Keratinocyte (primary cell): ENCODE measurements at regions not wholly inside any gene's neighbourhood (a gene's known extent, or its start where the extent isn't known, plus 50 kb on each side); places are given as distances from the start of the nearest gene placed in this dataset.

Experiments
- DNase-seq: peaks from one replicate; pipeline ENCODE4 v3.0.0-alpha.2; 2011; ENCODE audit warnings: low read depth, missing footprints, low spot score
- FAIRE-seq: peaks from 2 replicates; lab custom pipeline; 2011; peaks lifted over from hg19 to GRCh38; lab: Jason Lieb, UNC
- H2AFZ ChIP-seq: 2 replicates; pipeline ENCODE4 v1.6.0; 2012; ENCODE audit warnings: low read length, control low read depth, inconsistent platforms; ENCODE audit not compliant: control insufficient read depth
- H3K27ac ChIP-seq: 2 replicates; pipeline ENCODE4 v1.5.1; 2011; ENCODE audit warnings: low read length; ENCODE audit not compliant: control insufficient read depth, insufficient read depth
- H3K27me3 ChIP-seq: 3 replicates; pipeline ENCODE4 v1.6.0; 2011; ENCODE audit warnings: low read length; ENCODE audit not compliant: control insufficient read depth, insufficient read depth; ENCODE audit errors: extremely low read depth
- H3K36me3 ChIP-seq, 2 experiments: 2 replicates in 1 of 2; 3 replicates in 1 of 2; pipeline ENCODE4 v1.5.1; 2011; ENCODE audit warnings: low read length in 2 of 2, mild to moderate bottlenecking in 1 of 2; ENCODE audit not compliant: control insufficient read depth in 2 of 2, insufficient read depth in 2 of 2; ENCODE audit errors: extremely low read depth in 1 of 2
- H3K4me1 ChIP-seq: 3 replicates; pipeline ENCODE4 v1.5.1; 2011; ENCODE audit warnings: low read length; ENCODE audit not compliant: control insufficient read depth, insufficient read depth; ENCODE audit errors: extremely low read depth
- H3K4me2 ChIP-seq: 3 replicates; pipeline ENCODE4 v1.6.0; 2011; ENCODE audit warnings: low read depth, low read length; ENCODE audit not compliant: control insufficient read depth, insufficient read depth; ENCODE audit errors: extremely low read depth
- H3K4me3 ChIP-seq, 3 experiments: fragments of 200-600 bp in 1 of 3; sonication (generic) in 1 of 3; 2 replicates in 2 of 3; 3 replicates in 1 of 3; pipeline ENCODE4 v1.5.1; 2011 to 2016; ENCODE audit warnings: low read length in 3 of 3, mild to moderate bottlenecking in 3 of 3, control low read depth in 2 of 3, inconsistent platforms in 1 of 3, low read depth in 1 of 3, mixed read lengths in 1 of 3, mixed run types in 1 of 3, moderate library complexity in 1 of 3; ENCODE audit not compliant: control insufficient read depth in 2 of 3, insufficient read depth in 2 of 3; ENCODE audit errors: extremely low read depth in 1 of 3
- H3K79me2 ChIP-seq: 2 replicates; pipeline ENCODE4 v1.6.0; 2012; ENCODE audit warnings: low read length; ENCODE audit not compliant: control insufficient read depth, insufficient read depth
- H3K9ac ChIP-seq: 3 replicates; pipeline ENCODE4 v1.6.0; 2011; ENCODE audit warnings: low read length; ENCODE audit not compliant: control insufficient read depth, insufficient read depth; ENCODE audit errors: extremely low read depth
- H3K9me1 ChIP-seq: 3 replicates; pipeline ENCODE4 v1.6.0; 2011; ENCODE audit warnings: low read length; ENCODE audit not compliant: control insufficient read depth, insufficient read depth; ENCODE audit errors: extremely low read depth
- H3K9me3 ChIP-seq: 2 replicates; pipeline ENCODE4 v1.5.1; 2012; ENCODE audit warnings: low read depth, low read length; ENCODE audit not compliant: control insufficient read depth
- H4K20me1 ChIP-seq: 3 replicates; pipeline ENCODE4 v1.6.0; 2011; ENCODE audit warnings: low read length; ENCODE audit not compliant: control insufficient read depth, insufficient read depth; ENCODE audit errors: extremely low read depth
- CTCF ChIP-seq, 3 experiments: IDR thresholded peaks in 1 of 3; conservative IDR thresholded peaks in 1 of 3; optimal IDR thresholded peaks in 1 of 3; 2 replicates in 2 of 3; 3 replicates in 1 of 3; pipeline versions ENCODE3 to v1.5.1; 2011; ENCODE audit warnings: low read length in 3 of 3, mild to moderate bottlenecking in 3 of 3, moderate library complexity in 2 of 3, control low read depth in 1 of 3, inconsistent platforms in 1 of 3; ENCODE audit not compliant: insufficient read depth in 2 of 3; ENCODE audit errors: extremely low read depth in 1 of 3
- EZH2 ChIP-seq: IDR thresholded peaks from one replicate; pipeline ENCODE4 v1.6.1; 2012; ENCODE audit warnings: inconsistent platforms, mild to moderate bottlenecking, low read length, moderate library complexity
- dilution Hi-C: fragments of 300-500 bp; cut with MboI; formaldehyde crosslinking; loops from one replicate; pipeline ENCODE4 v1.7.0; 2020; ENCODE audit warnings: low sequenced_read_pairs; ENCODE audit not compliant: extremely low pct_ligation_motif_present

DNA sequence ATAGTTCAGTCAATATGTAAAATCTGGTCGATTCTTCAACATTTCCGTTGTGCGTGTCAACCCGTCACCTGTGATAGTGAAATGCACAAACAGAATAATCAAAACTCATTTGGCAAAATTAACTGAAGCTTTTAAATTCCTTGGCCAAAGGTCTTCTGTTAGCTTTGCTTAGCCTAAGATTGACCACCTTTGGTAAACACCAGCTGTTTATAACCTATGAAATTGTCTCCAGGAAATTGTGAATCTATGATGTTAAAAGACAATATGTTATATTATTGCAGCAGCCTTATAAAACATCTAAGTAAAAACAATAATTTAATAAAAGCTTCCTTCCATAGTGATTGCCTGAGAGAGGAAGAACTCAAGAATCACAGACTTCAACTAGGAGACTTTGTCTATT, 196.8 kb downstream of the IL15 start:
- Histone ChIP-seq H2AFZ (no peak overlapping the region), H3K27ac (no peak overlapping the region), H3K27me3 (no peaks in the 10 kb centered on the region), H3K79me2 (no peaks in the 10 kb centered on the region), H4K20me1 (no peaks in the 10 kb centered on the region), H3K4me1 (no peaks in the 10 kb centered on the region), H3K9me1 (no peaks in the 10 kb centered on the region), H3K36me3 (no peaks in the 10 kb centered on the region), H3K4me2 (no peak overlapping the region), H3K9me3 (no peaks in the 10 kb centered on the region), H3K9ac (no peak overlapping the region), H3K4me3 (no peak overlapping the region)
- DNase-seq (no peak), FAIRE-seq (no peak)
- TF ChIP-seq CTCF (optimal IDR thresholded peaks at IDR 0.05 in 1 of 3, IDR thresholded peaks at IDR 0.05 in 1 of 3, conservative IDR thresholded peaks at IDR 0.05 in 1 of 3; ENCODE audit: extremely low read depth in 1 of 3, insufficient read depth in 2 of 3, low read length in 3 of 3) (no peak), EZH2 (no peak)
- dilution Hi-C loops, result no loop called here

DNA sequence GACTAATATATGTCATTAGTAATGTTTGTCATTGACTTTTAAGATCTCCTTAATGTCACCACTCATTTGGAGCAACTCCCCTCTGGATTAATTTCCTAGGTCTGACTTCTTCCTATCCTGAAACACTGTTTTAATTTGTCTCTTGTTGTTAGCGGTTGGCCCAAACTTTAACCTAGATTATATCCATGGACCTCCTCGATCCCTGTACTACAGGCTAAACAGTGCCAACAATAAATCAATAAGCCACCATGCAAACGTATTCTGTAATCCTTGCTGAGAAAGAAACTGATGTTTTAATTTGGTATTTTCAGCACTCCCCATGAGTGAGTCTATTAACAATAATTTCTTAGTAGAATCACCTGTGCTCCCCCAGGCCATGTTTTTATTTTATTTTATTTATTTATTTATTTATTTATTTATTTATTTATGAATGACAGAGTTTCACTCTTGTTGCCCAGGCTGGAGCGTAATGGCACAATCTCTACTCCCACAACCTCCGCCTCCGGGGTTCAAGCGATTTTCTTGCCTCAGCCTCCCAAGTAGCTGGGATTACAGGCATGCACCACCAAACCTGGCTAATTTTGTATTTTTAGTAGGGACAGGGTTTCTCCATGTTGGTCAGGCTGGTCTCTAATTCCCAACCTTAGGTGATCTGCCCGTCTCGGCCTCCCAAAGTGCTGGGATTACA, 204.1 kb downstream of the IL15 start:
- Histone ChIP-seq H4K20me1 (no peaks in the 10 kb centered on the region), H3K36me3 (no peaks in the 10 kb centered on the region), H3K9ac (no peak overlapping the region), H3K9me3 (no peaks in the 10 kb centered on the region), H2AFZ (no peak overlapping the region), H3K27ac (no peak overlapping the region), H3K4me2 (no peak overlapping the region), H3K9me1 (no peaks in the 10 kb centered on the region), H3K4me3 (no peak overlapping the region), H3K4me1 (no peaks in the 10 kb centered on the region), H3K27me3 (no peaks in the 10 kb centered on the region), H3K79me2 (no peaks in the 10 kb centered on the region)
- TF ChIP-seq EZH2, result no peak
- TF ChIP-seq CTCF (optimal IDR thresholded peaks at IDR 0.05 in 1 of 3, IDR thresholded peaks at IDR 0.05 in 1 of 3, conservative IDR thresholded peaks at IDR 0.05 in 1 of 3; ENCODE audit: extremely low read depth in 1 of 3, insufficient read depth in 2 of 3, low read length in 3 of 3), result no peak
- FAIRE-seq, result no peak
- DNase-seq, result no peak
- dilution Hi-C loops, result no loop called here
